Skeletal muscle tissue (tissue), 3 donors: ENCODE measurements at regions not wholly inside any gene's neighbourhood (a gene's known extent, or its start where the extent isn't known, plus 50 kb on each side); places are given as distances from the start of the nearest gene placed in this dataset.

Experiments used
- H3K27ac ChIP-seq: one replicate; pipeline ENCODE4 v1.7.0; 2013; ENCODE audit warnings: mild to moderate bottlenecking, low read depth, low read length, inconsistent platforms
- H3K27me3 ChIP-seq, 3 donors: one replicate each; pipeline ENCODE4 v1.7.0; 2013; ENCODE audit warnings: low read length in 3 of 3; ENCODE audit not compliant: control insufficient read depth in 3 of 3, insufficient read depth in 3 of 3
- H3K36me3 ChIP-seq, 3 donors: one replicate each; pipeline ENCODE4 v1.7.0; 2013; ENCODE audit warnings: low read length in 3 of 3; ENCODE audit not compliant: control insufficient read depth in 3 of 3, insufficient read depth in 3 of 3
- H3K4me1 ChIP-seq, 3 donors: one replicate each; pipeline ENCODE4 v1.7.0; 2013; ENCODE audit warnings: low read length in 3 of 3, mild to moderate bottlenecking in 3 of 3; ENCODE audit not compliant: control insufficient read depth in 3 of 3, insufficient read depth in 3 of 3
- H3K4me3 ChIP-seq, 3 donors: one replicate each; pipeline ENCODE4 v1.7.0; 2013; ENCODE audit warnings: low read length in 3 of 3
- H3K9ac ChIP-seq, 3 donors: one replicate each; pipeline ENCODE4 v1.7.0; 2013; ENCODE audit warnings: low read length in 3 of 3, mild to moderate bottlenecking in 3 of 3, moderate library complexity in 2 of 3, low read depth in 1 of 3
- H3K9me3 ChIP-seq, 3 donors: one replicate each; pipeline ENCODE4 v1.7.0; 2013; ENCODE audit warnings: low read length in 3 of 3; ENCODE audit not compliant: control insufficient read depth in 3 of 3
- donor health status: Osteomylitis.

- H3K4me3 ChIP-seq: no peak overlapping the region
- H3K27ac ChIP-seq: no peak overlapping the region
- H3K4me1 ChIP-seq: no peaks in the 10 kb centered on the region
- H3K9me3 ChIP-seq: no peaks in the 10 kb centered on the region
- H3K9ac ChIP-seq: no peak overlapping the region
- H3K27me3 ChIP-seq: no peaks in the 10 kb centered on the region
- H3K36me3 ChIP-seq: no peaks in the 10 kb centered on the region
Observed at GRCh38 chr11:25396847-25397246, 900.0 kb downstream of the LUZP2 start.

GRCh38 chr11:25408146-25408545 is 911.3 kb downstream of the LUZP2 start:
- Histone ChIP-seq H3K4me1 (no peaks in the 10 kb centered on the region), H3K9me3 (no peaks in the 10 kb centered on the region), H3K4me3 (no peak overlapping the region), H3K27me3 (no peaks in the 10 kb centered on the region), H3K27ac (no peak overlapping the region), H3K9ac (no peak overlapping the region), H3K36me3 (no peaks in the 10 kb centered on the region)

GRCh38 chr11:25415793-25416192 is 916.1 kb upstream of the ANO3 start:
- H3K36me3 ChIP-seq: no peaks in the 10 kb centered on the region
- H3K4me3 ChIP-seq: no peak overlapping the region
- no peak overlapping the region for H3K27ac ChIP-seq
- H3K4me1 ChIP-seq: no peaks in the 10 kb centered on the region
- H3K9ac ChIP-seq: no peak overlapping the region
- no peaks in the 10 kb centered on the region for H3K27me3 ChIP-seq
- H3K9me3 ChIP-seq: no peaks in the 10 kb centered on the region

DNA sequence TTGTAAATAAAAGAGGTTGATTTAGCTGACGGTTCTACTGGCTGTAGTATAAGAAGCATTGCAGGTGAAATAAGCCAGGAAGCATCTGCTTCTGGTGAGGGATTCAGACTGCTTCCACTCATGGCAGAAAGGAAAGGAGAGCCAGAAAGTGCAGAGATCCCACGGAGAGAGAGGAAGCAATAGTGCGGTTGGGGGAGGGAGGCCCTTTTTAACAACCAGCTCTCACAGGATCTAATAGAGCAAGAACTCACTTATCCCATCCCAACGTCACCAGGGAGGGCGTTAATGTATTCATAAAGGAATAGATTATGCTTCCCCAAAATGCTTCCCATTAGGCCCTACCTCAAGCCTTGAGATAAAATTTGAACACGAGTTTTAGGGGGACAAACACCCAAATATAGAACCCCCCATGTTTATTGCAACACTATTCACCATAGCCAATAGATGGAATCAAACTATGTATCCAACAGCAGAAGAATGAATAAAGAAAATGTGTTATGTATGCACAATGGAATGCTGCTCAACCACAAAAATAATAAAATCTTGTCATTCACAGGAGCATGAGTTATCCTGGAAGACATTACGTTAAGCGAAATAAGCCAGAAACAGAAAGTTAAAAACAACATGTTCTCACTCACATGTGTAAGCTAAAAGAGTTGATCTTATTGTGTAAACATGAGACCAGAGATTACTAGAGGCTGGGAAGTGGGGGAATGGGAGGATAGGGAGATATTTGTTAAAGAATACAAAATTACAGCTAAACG is 908.3 kb upstream of the ANO3 start:
- H3K27ac ChIP-seq: peak overlapping the region; percentile 6
- H3K9me3 ChIP-seq: no peaks in the 10 kb centered on the region

GRCh38 chr11:25432376-25432775 is 899.6 kb upstream of the ANO3 start:
- no peak overlapping the region for H3K4me3 ChIP-seq
- no peaks in the 10 kb centered on the region for H3K27me3 ChIP-seq
- H3K9ac ChIP-seq: no peak overlapping the region
- no peaks in the 10 kb centered on the region for H3K9me3 ChIP-seq
- H3K36me3 ChIP-seq: no peaks in the 10 kb centered on the region
- no peaks in the 10 kb centered on the region for H3K4me1 ChIP-seq
- H3K27ac ChIP-seq: no peak overlapping the region

More for the DNA sequence above, 908.3 kb upstream of the ANO3 start:
- no peaks in the 10 kb centered on the region for H3K27me3 ChIP-seq
- H3K4me1 ChIP-seq: no peaks in the 10 kb centered on the region
- H3K4me3 ChIP-seq: no peak overlapping the region
- H3K36me3 ChIP-seq: no peaks in the 10 kb centered on the region
- no peak overlapping the region for H3K9ac ChIP-seq

DNA sequence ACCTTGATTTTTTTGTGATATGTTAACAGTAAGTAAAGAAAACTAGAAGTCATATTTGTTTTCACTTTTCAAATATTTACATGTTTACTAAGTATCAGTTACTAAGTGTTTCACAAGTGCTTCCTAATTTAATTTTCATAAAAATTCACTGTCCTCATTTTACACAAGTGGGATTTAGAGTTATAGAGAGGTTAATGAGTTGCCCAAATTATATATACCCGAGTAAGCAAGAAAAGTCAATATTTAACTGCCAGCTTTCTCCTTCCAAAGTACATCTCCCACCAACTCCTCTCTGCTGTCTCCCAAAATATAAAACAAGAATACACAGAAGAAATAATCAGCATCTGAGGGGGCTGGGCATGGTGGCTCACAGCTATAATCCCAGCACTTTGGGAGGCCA is 896.7 kb upstream of the ANO3 start:
- Histone ChIP-seq H3K4me1 (no peaks in the 10 kb centered on the region), H3K4me3 (no peak overlapping the region), H3K9ac (no peak overlapping the region), H3K27ac (no peak overlapping the region), H3K9me3 (no peaks in the 10 kb centered on the region), H3K27me3 (no peaks in the 10 kb centered on the region), H3K36me3 (no peaks in the 10 kb centered on the region)

GRCh38 chr11:25436326-25436725 is 895.6 kb upstream of the ANO3 start:
- H3K27me3 ChIP-seq: no peaks in the 10 kb centered on the region
- no peak overlapping the region for H3K27ac ChIP-seq
- no peaks in the 10 kb centered on the region for H3K4me1 ChIP-seq
- no peaks in the 10 kb centered on the region for H3K36me3 ChIP-seq
- H3K9ac ChIP-seq: no peak overlapping the region
- no peaks in the 10 kb centered on the region for H3K9me3 ChIP-seq
- no peak overlapping the region for H3K4me3 ChIP-seq

- Histone ChIP-seq H3K4me1 (no peaks in the 10 kb centered on the region), H3K36me3 (no peaks in the 10 kb centered on the region), H3K4me3 (no peak overlapping the region), H3K27ac (no peak overlapping the region), H3K9ac (no peak overlapping the region), H3K27me3 (no peaks in the 10 kb centered on the region), H3K9me3 (no peaks in the 10 kb centered on the region)
Observed at GRCh38 chr11:25441421-25441820, 890.5 kb upstream of the ANO3 start.

- Histone ChIP-seq H3K27ac (no peak overlapping the region), H3K36me3 (no peaks in the 10 kb centered on the region), H3K27me3 (no peaks in the 10 kb centered on the region), H3K4me1 (no peaks in the 10 kb centered on the region), H3K9ac (no peak overlapping the region), H3K4me3 (no peak overlapping the region), H3K9me3 (no peaks in the 10 kb centered on the region)
Observed at GRCh38 chr11:25449091-25449490, 882.8 kb upstream of the ANO3 start.

DNA sequence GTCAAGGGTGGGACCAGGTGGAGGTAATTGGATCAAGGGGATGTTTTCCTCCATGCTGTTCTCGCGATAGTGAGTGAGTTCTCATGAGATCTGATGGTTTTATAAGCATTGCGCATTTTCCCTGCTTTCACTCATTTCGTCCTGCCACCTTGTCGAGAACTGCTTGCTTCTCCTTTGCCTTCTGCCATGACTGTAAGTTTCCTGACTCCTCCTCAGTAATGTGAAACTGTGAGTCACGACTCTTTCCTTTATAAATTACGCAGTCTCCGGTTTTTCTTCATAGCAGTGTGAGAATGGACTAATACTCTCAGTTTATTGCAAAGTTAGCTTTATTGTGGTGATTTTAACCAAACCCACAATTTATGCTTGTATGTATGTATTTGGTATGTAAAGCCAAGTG is 878.5 kb upstream of the ANO3 start:
- Histone ChIP-seq H3K4me1 (no peaks in the 10 kb centered on the region), H3K4me3 (no peak overlapping the region), H3K9ac (no peak overlapping the region), H3K27ac (no peak overlapping the region), H3K27me3 (no peaks in the 10 kb centered on the region), H3K36me3 (no peaks in the 10 kb centered on the region), H3K9me3 (no peaks in the 10 kb centered on the region)
